Smooth muscle cell (in vitro differentiated cells): ENCODE measurements at regions not wholly inside any gene's neighbourhood (a gene's known extent, or its start where the extent isn't known, plus 50 kb on each side); places are given as distances from the start of the nearest gene placed in this dataset.

Experiments
- DNase-seq: peaks from one replicate; lab custom pipeline; 2025; ENCODE audit not compliant: unreplicated experiment; lab: John Stamatoyannopoulos, UW
- H2AFZ ChIP-seq: fragments of 200-600 bp; sonication (generic); 2 replicates; pipeline ENCODE4 v1.6.0; 2016; ENCODE audit warnings: antibody characterized with exemption, low read depth, mild to moderate bottlenecking
- H3F3A ChIP-seq: fragments of 200-600 bp; sonication (generic); 2 replicates; pipeline ENCODE4 v1.6.0; 2017; ENCODE audit warnings: antibody characterized with exemption, low read depth
- H3K27ac ChIP-seq: fragments of 200-600 bp; sonication (generic); 2 replicates; pipeline ENCODE4 v1.5.1; 2016; ENCODE audit warnings: low read depth, mild to moderate bottlenecking
- H3K27me3 ChIP-seq: fragments of 200-600 bp; sonication (generic); 2 replicates; pipeline ENCODE4 v1.6.1; 2016; ENCODE audit warnings: low read depth, mild to moderate bottlenecking
- H3K36me3 ChIP-seq: fragments of 200-600 bp; sonication (generic); 2 replicates; pipeline ENCODE4 v1.5.1; 2016; ENCODE audit warnings: low read depth
- H3K4me1 ChIP-seq: fragments of 200-600 bp; sonication (generic); 2 replicates; pipeline ENCODE4 v1.5.1; 2016; ENCODE audit warnings: low read depth
- H3K4me2 ChIP-seq: fragments of 200-600 bp; sonication (generic); 2 replicates; pipeline ENCODE4 v1.6.0; 2016; ENCODE audit warnings: mild to moderate bottlenecking
- H3K4me3 ChIP-seq: fragments of 200-600 bp; sonication (generic); 2 replicates; pipeline ENCODE4 v1.5.1; 2016; ENCODE audit warnings: mild to moderate bottlenecking
- H3K79me2 ChIP-seq: fragments of 200-600 bp; sonication (generic); 2 replicates; pipeline ENCODE4 v1.6.0; 2016; ENCODE audit warnings: low read depth, mild to moderate bottlenecking
- H3K9ac ChIP-seq: fragments of 200-600 bp; sonication (generic); 2 replicates; pipeline ENCODE4 v1.6.0; 2016; ENCODE audit warnings: low read depth
- H3K9me3 ChIP-seq: fragments of 200-600 bp; sonication (generic); replicated peaks from 2 replicates; pipeline ENCODE4 v1.5.1; 2016; ENCODE audit warnings: low read depth
- H4K20me1 ChIP-seq: fragments of 200-600 bp; sonication (generic); 2 replicates; pipeline ENCODE4 v1.6.0; 2016; ENCODE audit warnings: low read depth
- WGBS: methylation state at CpG from one replicate; pipeline ENCODE4 v1.1.7; 2016; ENCODE audit warnings: low lambda C conversion rate; 5-methylcytosine and 5-hydroxymethylcytosine counted together
- TF ChIP-seq, protein P1 (sequence below): fragments of 200-600 bp; sonication (generic); IDR thresholded peaks from 2 replicates; pipeline ENCODE4 v1.5.1; 2017; ENCODE audit warnings: borderline replicate concordance, mild to moderate bottlenecking, antibody characterized with exemption; ENCODE audit not compliant: insufficient read depth, poor library complexity, severe bottlenecking

- 86% methylated on average over 17 of the region's 17 CpGs for WGBS
- TF ChIP-seq, protein P1, sequence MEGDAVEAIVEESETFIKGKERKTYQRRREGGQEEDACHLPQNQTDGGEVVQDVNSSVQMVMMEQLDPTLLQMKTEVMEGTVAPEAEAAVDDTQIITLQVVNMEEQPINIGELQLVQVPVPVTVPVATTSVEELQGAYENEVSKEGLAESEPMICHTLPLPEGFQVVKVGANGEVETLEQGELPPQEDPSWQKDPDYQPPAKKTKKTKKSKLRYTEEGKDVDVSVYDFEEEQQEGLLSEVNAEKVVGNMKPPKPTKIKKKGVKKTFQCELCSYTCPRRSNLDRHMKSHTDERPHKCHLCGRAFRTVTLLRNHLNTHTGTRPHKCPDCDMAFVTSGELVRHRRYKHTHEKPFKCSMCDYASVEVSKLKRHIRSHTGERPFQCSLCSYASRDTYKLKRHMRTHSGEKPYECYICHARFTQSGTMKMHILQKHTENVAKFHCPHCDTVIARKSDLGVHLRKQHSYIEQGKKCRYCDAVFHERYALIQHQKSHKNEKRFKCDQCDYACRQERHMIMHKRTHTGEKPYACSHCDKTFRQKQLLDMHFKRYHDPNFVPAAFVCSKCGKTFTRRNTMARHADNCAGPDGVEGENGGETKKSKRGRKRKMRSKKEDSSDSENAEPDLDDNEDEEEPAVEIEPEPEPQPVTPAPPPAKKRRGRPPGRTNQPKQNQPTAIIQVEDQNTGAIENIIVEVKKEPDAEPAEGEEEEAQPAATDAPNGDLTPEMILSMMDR, result no peak
- no peak overlapping the region for H3K4me2 ChIP-seq
- no peaks in the 10 kb centered on the region for H4K20me1 ChIP-seq
- no peak overlapping the region for H3K27ac ChIP-seq
- H3K9me3 ChIP-seq, result no peaks in the 10 kb centered on the region
- no peak overlapping the region for H3K9ac ChIP-seq
- H3F3A ChIP-seq, result no peaks in the 10 kb centered on the region
- H3K4me3 ChIP-seq, result no peak overlapping the region
- peaks cover 6% of the 10 kb centered on the region for H3K27me3 ChIP-seq
- H3K4me1 ChIP-seq, result no peaks in the 10 kb centered on the region
- H3K36me3 ChIP-seq, result no peaks in the 10 kb centered on the region
- no peaks in the 10 kb centered on the region for H3K79me2 ChIP-seq
- no peak for DNase-seq
- H2AFZ ChIP-seq, result no peak overlapping the region
Measured at GRCh38 chr17:73765824-73766563, 121.7 kb upstream of the SDK2 start.

- WGBS, result 92% methylated on average over 7 of the region's 7 CpGs
- Histone ChIP-seq H3K4me1 (no peaks in the 10 kb centered on the region), H3K27ac (no peak overlapping the region), H3K9ac (no peak overlapping the region), H3K4me3 (no peak overlapping the region), H2AFZ (no peak overlapping the region), H4K20me1 (no peaks in the 10 kb centered on the region), H3K9me3 (no peaks in the 10 kb centered on the region), H3K4me2 (no peak overlapping the region), H3K27me3 (peaks cover 6% of the 10 kb centered on the region), H3F3A (no peaks in the 10 kb centered on the region), H3K36me3 (no peaks in the 10 kb centered on the region), H3K79me2 (no peaks in the 10 kb centered on the region)
- TF ChIP-seq, protein P1, result no peak
- DNase-seq, result no peak
Measured at GRCh38 chr17:73767696-73768095, 123.5 kb upstream of the SDK2 start.

DNA sequence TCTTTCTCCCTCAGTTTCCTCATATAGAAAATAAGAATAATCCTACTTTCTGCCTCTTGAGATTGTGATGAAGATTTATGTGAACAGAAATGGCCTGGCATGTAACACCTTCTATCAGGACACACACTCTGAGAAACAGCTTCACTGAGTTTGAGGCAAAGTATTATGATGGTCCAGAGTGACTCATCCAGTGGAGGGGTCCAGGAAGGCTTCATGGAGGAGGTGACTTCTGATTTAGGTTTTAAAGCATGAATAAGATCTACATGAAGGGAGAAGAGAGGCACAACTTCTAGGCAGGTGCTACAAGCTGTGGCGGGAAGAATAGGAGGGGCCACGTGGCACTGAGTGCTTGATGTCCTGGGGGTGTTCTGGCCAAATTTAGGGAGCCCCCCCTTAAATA is 124.4 kb upstream of the SDK2 start:
- Histone ChIP-seq H3K9ac (no peak overlapping the region), H3K4me2 (no peak overlapping the region), H3K4me1 (no peaks in the 10 kb centered on the region), H3K27me3 (peaks cover 6% of the 10 kb centered on the region), H3K36me3 (no peaks in the 10 kb centered on the region), H3K4me3 (no peak overlapping the region), H3K27ac (no peak overlapping the region), H2AFZ (no peak overlapping the region), H3K79me2 (no peaks in the 10 kb centered on the region), H4K20me1 (no peaks in the 10 kb centered on the region), H3F3A (no peaks in the 10 kb centered on the region), H3K9me3 (no peaks in the 10 kb centered on the region)
- 97% methylated on average over 2 of the region's 2 CpGs for WGBS
- TF ChIP-seq, protein P1, result no peak
- no peak for DNase-seq

GRCh38 chr17:73769479-73769878 is 125.2 kb upstream of the SDK2 start:
- Histone ChIP-seq H3K4me2 (no peak overlapping the region), H3F3A (no peaks in the 10 kb centered on the region), H3K36me3 (no peaks in the 10 kb centered on the region), H3K27me3 (peaks cover 6% of the 10 kb centered on the region), H2AFZ (no peak overlapping the region), H4K20me1 (no peaks in the 10 kb centered on the region), H3K4me3 (no peak overlapping the region), H3K9ac (no peak overlapping the region), H3K27ac (no peak overlapping the region), H3K9me3 (no peaks in the 10 kb centered on the region), H3K4me1 (no peaks in the 10 kb centered on the region), H3K79me2 (no peaks in the 10 kb centered on the region)
- TF ChIP-seq, protein P1, result no peak
- DNase-seq, result no peak
- WGBS, result 93% methylated on average over 3 of the region's 3 CpGs
